Renal cortex interstitium (tissue), 11 donors: ENCODE measurements at regions not wholly inside any gene's neighbourhood (a gene's known extent, or its start where the extent isn't known, plus 50 kb on each side); places are given as distances from the start of the nearest gene placed in this dataset.

Experiments used
- DNase-seq, 11 donors: peaks; one replicate each; pipeline ENCODE4 v3.0.0-alpha.2; 2013; ENCODE audit warnings: low read depth in 9 of 11, low spot score in 4 of 11; ENCODE audit errors: extremely low read depth in 1 of 11

DNA sequence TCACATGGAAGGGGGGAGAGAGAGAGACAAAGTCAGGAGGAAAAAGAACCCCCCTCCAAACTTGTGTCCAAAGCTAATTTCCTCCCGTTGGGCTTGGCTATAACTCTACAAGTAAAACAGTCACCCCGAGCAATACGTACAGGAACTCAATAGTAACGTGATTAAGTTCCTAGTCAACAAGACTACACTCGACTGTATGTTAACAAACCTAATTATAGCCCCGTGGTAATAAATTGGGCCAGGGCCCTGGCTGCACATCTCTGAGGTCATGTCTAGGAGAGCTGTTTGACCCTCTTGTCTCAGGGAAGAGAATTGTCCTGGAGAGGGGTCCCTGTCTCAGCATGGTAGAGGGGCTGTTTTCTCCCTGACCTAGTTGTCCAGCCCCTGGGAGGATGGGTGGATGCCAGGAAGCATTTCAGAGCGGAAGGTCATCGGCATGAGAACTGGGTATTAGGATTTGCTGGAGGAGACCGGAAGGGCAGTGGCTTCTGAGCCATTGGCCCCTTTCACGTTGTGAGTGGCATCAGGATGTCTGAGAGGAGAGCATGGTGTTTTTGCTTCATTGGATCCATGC lies 60.2 kb upstream of the COMTD1 start:
- peak in 4 of 11 donors; percentile 62 to 68 (median 64) for DNase-seq

DNA sequence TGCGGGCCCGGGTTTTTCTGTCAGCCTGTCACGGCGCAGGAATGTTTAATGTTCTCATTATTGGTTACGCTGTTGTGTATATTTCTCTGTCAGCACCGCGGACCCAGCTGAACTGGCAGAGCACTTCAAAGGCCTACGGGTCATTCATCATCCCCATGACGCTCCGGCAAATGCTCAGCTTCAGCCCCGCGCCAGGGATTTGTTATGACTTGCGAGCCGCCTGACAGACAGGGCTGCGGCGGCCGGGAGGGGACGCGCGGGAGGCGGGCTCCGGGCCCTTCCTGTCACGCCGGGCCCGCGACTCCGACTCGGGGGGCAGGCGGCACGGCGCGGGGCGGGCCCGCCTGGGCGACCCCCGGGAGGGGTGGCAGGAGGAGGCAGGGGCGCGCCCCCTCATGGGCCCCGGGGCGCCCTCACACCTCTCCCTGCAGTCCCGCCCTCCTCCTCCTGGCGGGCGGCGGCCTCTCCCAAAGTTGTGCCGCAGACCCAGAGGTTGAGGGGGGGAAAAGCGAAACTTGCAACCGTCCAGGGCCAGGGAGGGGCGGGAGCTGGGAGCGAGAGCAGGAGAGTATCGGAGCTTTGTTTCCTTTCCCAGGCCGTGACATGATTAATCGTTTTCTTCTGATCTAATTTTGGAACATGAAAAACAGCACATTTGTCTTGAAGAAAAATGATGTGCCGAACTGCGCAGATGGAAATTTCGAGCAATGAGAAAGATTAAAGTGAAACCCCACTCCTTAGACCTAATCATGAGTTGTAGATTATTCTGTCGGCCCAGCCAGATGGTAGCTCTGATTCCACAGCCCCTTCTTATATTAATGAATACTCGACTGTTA lies 59.3 kb upstream of the COMTD1 start:
- peak; percentile 83 to 93 (median 89) for DNase-seq

DNA sequence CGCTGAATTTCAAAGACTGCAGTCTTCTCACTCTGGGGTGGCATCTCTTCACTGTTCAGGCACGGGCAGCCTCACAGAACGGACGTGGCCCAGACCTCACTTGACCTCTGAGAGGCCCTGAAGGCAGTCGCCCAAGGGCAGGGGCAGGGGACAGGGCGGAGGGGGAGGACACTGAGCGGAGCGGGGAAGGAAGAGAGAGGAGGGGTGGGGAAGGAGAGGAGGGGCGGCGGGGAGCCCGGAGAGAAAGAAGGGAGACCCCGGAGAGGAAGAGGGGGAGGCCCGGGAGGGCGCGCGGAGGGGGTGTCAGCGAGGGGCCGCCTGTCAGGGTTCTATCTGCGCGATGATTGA lies 58.7 kb upstream of the COMTD1 start:
- no peak for DNase-seq

DNA sequence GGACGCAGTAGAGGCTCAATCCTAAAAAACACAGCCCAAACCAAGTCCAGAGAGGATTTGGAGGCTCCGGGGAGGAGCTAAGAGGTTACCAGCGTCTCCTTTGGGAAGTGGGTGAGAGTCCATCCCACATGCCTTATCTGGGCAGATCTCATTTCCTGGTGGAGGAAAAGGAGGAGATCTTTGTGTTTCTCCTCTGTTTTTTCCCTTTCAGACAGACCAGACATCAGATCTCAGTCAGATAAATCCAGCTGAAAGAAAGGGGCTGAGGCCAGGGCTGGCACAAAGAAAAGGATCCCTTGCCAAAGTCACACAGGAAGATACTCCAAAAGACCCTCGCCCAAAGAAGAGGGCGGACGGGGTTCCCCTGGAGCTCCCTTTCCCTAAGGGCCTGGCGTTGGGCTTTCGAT lies 58.3 kb upstream of the COMTD1 start:
- no peak for DNase-seq

DNA sequence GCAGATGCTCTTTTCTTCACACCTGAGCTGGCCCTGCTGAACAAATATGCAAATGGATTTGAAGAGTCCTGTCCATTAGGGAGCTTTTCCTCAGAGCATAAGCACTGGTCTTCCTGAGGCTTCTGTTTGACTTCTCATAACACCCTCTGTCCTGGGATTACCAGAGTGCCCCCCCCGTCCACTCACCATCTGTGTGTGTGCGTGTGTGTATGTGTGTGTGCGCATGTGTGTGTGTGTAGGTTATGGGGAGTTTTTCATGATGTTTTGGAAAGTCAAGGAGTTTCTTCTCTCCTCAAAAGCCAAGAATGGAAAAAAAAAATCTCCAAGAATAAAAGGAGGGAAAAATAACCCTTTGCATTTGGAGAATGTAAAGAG lies 57.7 kb upstream of the COMTD1 start:
- no peak for DNase-seq

DNA sequence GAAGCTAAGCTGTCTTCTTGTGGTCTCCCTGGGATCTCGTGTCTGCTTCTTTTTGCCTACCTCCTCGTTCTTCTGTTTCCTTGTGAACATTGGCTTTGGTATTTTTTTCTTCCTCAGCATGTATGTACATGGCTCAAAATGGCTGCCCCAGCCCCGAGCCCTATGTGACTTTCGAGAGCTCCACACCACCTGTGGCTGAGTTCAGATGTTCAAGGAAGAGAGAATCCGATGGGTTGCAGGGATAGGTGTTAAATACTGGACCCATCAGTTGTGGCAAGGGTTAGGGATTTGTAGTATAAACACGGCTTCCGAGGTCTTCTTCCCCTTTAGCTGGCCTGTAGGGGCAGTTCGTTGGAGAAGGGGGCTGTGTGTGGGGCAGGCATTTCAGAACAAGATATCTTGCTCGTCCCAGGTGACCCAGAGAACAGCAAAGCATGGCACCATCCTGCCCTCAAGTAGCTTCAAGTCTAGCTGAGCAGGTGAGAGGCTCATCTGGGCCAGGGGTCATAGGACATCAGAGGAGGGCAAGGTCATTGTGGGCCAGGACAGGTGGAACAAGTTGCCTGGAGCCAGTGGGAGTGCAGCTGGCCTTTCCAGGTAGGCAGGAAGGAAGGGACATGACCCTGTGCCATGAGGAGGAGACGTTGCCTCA lies 57.2 kb upstream of the COMTD1 start:
- DNase-seq, result no peak

DNA sequence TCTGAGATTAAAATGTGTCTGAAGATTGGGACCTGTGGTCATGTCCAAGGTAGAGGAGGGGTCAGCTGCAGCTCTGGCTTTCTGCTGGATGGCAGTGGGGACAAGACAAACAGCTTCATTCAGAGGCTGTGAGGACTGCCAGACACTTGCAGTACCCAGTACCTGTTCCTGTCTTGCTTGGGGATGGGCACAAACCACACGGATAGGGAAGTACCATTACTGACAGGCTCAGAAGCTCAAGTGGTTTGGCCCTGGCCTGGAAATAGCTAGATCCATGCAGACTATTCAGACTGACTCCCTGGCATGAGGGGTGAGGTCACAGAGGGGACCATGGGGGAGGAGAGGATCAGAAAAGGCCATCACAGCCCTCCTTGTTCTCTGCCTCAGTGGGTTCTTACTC lies 56.0 kb upstream of the COMTD1 start:
- DNase-seq, result no peak

DNA sequence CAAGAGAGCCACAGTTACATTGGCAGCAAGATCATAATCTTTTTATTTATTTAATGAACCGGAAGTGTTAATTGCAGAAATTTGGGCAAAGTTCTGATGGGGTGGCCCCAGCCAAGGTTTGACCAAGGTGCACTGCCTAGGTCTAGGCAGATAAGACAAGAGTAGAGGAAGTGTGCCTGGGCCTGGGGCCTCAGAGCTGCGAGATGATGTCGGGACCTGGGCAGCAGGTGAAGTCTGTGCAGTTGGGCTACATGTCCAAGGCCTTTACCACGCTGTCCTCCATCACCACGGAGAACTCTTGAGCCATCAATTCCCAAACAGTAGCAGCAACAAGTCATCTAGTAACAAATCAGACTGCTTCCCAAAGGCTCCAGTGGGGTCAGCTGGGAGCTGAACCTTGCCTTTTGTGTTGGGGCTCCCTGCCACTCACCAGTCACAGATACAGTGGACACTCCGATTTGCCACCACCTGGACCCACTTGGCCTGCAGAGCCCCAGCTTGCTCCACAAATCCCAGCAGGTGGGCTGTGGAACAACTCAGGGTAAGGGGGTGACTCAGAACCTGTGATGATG lies 52.5 kb upstream of the COMTD1 start:
- DNase-seq, result no peak

DNA sequence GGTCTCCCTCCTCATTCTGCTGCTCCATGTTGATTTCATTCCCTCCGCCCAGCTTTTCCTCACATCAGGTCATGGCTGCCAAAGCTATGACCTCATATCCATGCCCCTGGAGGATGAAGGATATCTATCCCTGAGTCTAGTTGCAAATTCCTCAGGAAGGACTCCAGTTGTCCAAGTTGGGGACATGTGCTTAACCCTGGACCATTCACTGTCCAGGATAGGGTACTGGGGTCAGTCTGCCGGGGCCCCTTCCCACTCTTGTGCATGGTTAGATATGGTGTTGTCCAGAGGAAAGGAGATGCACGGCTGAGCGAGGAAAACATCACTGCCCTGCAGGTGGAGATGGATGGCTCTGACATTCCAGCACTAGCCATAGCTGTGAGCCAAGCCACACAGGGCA lies 51.9 kb upstream of the COMTD1 start:
- no peak for DNase-seq

DNA sequence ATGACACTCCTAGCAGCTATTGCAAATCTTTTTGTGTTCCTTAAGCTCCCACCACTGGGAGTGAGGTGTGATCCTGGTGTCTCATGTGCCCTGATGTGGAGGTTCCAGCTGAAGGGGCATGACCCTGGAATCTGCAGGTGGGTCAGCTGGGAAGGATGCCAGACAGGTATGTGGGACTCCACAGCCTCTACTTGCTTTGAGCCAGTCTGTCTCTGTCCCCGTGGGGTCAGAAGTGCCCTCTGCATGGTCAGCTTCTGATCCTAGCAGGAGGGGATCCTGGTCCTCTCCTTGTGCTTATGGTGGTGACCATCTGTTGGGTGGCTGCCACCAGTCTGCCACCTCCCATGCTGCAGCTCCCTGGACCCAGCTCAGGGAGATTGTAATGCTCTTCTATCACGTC lies 51.1 kb upstream of the COMTD1 start:
- no peak for DNase-seq
